Effector memory CD4-positive, alpha-beta T cell (primary cell): ENCODE measurements at regions not wholly inside any gene's neighbourhood (a gene's known extent, or its start where the extent isn't known, plus 50 kb on each side); places are given as distances from the start of the nearest gene placed in this dataset.

ENCODE experiments used
- DNase-seq, 3 donors: peaks; one replicate each; pipeline ENCODE4 v3.0.0-alpha.2; 2020
- H3K27ac ChIP-seq: 2 replicates; pipeline ENCODE4 v1.7.0; 2013; ENCODE audit warnings: mild to moderate bottlenecking, low read length, moderate library complexity; ENCODE audit not compliant: insufficient read depth, poor library complexity, severe bottlenecking
- H3K27me3 ChIP-seq: replicated peaks from 2 replicates; pipeline ENCODE4 v1.7.0; 2013; ENCODE audit warnings: mild to moderate bottlenecking, low read length; ENCODE audit not compliant: insufficient read depth, control insufficient read depth, poor library complexity, severe bottlenecking
- H3K36me3 ChIP-seq: 2 replicates; pipeline ENCODE4 v1.7.0; 2013; ENCODE audit warnings: mild to moderate bottlenecking, low read length, moderate library complexity; ENCODE audit not compliant: control insufficient read depth, insufficient read depth
- H3K4me1 ChIP-seq: 2 replicates; pipeline ENCODE4 v1.7.0; 2013; ENCODE audit warnings: low read length, mild to moderate bottlenecking; ENCODE audit not compliant: control insufficient read depth, insufficient read depth, poor library complexity, severe bottlenecking
- H3K4me3 ChIP-seq: 2 replicates; pipeline ENCODE4 v1.7.0; 2013; ENCODE audit warnings: low read length, low read depth, mild to moderate bottlenecking; ENCODE audit not compliant: insufficient read depth, poor library complexity, severe bottlenecking
- H3K9me3 ChIP-seq: 2 replicates; pipeline ENCODE4 v1.7.0; 2013; ENCODE audit warnings: mild to moderate bottlenecking, low read length, moderate library complexity; ENCODE audit not compliant: control insufficient read depth

- H3K27ac ChIP-seq = no peak overlapping the region
- H3K9me3 ChIP-seq = no peaks in the 10 kb centered on the region
- DNase-seq = no peak
- H3K4me3 ChIP-seq = no peak overlapping the region
- H3K27me3 ChIP-seq = no peaks in the 10 kb centered on the region
- H3K36me3 ChIP-seq = no peaks in the 10 kb centered on the region
- H3K4me1 ChIP-seq = no peaks in the 10 kb centered on the region
Measured at GRCh38 chr4:100816436-100817045, 298.7 kb upstream of the EMCN start.

- Histone ChIP-seq H3K27ac (no peak overlapping the region), H3K4me1 (no peaks in the 10 kb centered on the region), H3K27me3 (no peaks in the 10 kb centered on the region), H3K9me3 (no peaks in the 10 kb centered on the region), H3K36me3 (no peaks in the 10 kb centered on the region), H3K4me3 (no peak overlapping the region)
- DNase-seq = no peak
Measured at GRCh38 chr4:100811046-100811445, 293.2 kb upstream of the EMCN start.

GRCh38 chr4:100809506-100809905 is 291.7 kb upstream of the EMCN start:
- H3K36me3 ChIP-seq = no peaks in the 10 kb centered on the region
- no peak for DNase-seq
- H3K4me3 ChIP-seq = no peak overlapping the region
- no peaks in the 10 kb centered on the region for H3K27me3 ChIP-seq
- no peaks in the 10 kb centered on the region for H3K4me1 ChIP-seq
- H3K27ac ChIP-seq = no peak overlapping the region
- H3K9me3 ChIP-seq = no peaks in the 10 kb centered on the region

GRCh38 chr4:100806988-100807387 is 289.2 kb upstream of the EMCN start:
- H3K4me1 ChIP-seq = no peaks in the 10 kb centered on the region
- H3K4me3 ChIP-seq = no peak overlapping the region
- no peaks in the 10 kb centered on the region for H3K27me3 ChIP-seq
- no peak overlapping the region for H3K27ac ChIP-seq
- no peak for DNase-seq
- no peaks in the 10 kb centered on the region for H3K36me3 ChIP-seq
- no peaks in the 10 kb centered on the region for H3K9me3 ChIP-seq

- no peak for DNase-seq
Measured at GRCh38 chr4:100805538-100805937, 287.7 kb upstream of the EMCN start.

GRCh38 chr4:100804576-100805360 is 286.9 kb upstream of the EMCN start:
- H3K27ac ChIP-seq = no peak overlapping the region

More at GRCh38 chr4:100805538-100805937, 287.7 kb upstream of the EMCN start:
- Histone ChIP-seq H3K9me3 (no peaks in the 10 kb centered on the region), H3K36me3 (no peaks in the 10 kb centered on the region), H3K4me3 (no peak overlapping the region), H3K27ac (no peak overlapping the region), H3K4me1 (no peaks in the 10 kb centered on the region), H3K27me3 (no peaks in the 10 kb centered on the region)

GRCh38 chr4:100803751-100804150 is 285.9 kb upstream of the EMCN start:
- no peaks in the 10 kb centered on the region for H3K27me3 ChIP-seq
- H3K36me3 ChIP-seq = no peaks in the 10 kb centered on the region
- DNase-seq = no peak
- H3K4me3 ChIP-seq = no peak overlapping the region
- H3K9me3 ChIP-seq = no peaks in the 10 kb centered on the region
- H3K4me1 ChIP-seq = no peaks in the 10 kb centered on the region
- no peak overlapping the region for H3K27ac ChIP-seq

More at GRCh38 chr4:100804576-100805360, 286.9 kb upstream of the EMCN start:
- Histone ChIP-seq H3K9me3 (no peaks in the 10 kb centered on the region), H3K27me3 (no peaks in the 10 kb centered on the region), H3K36me3 (no peaks in the 10 kb centered on the region), H3K4me3 (no peak overlapping the region), H3K4me1 (no peaks in the 10 kb centered on the region)
- DNase-seq = no peak

GRCh38 chr4:100799761-100800539 is 282.1 kb upstream of the EMCN start:
- Histone ChIP-seq H3K27ac (no peak overlapping the region), H3K36me3 (no peaks in the 10 kb centered on the region), H3K27me3 (no peaks in the 10 kb centered on the region), H3K4me1 (no peaks in the 10 kb centered on the region), H3K9me3 (no peaks in the 10 kb centered on the region), H3K4me3 (no peak overlapping the region)
- DNase-seq = no peak

GRCh38 chr4:100797791-100798190 is 280.0 kb upstream of the EMCN start:
- DNase-seq = no peak
- Histone ChIP-seq H3K4me3 (no peak overlapping the region), H3K4me1 (no peaks in the 10 kb centered on the region), H3K27me3 (no peaks in the 10 kb centered on the region), H3K27ac (no peak overlapping the region), H3K9me3 (no peaks in the 10 kb centered on the region), H3K36me3 (no peaks in the 10 kb centered on the region)

- H3K27me3 ChIP-seq = no peaks in the 10 kb centered on the region
- no peaks in the 10 kb centered on the region for H3K36me3 ChIP-seq
- no peak overlapping the region for H3K27ac ChIP-seq
- no peak for DNase-seq
- H3K4me1 ChIP-seq = no peaks in the 10 kb centered on the region
- no peaks in the 10 kb centered on the region for H3K9me3 ChIP-seq
- H3K4me3 ChIP-seq = no peak overlapping the region
Measured at GRCh38 chr4:100797356-100797755, 279.5 kb upstream of the EMCN start.
